DOHH2 (cell line): ENCODE measurements at regions not wholly inside any gene's neighbourhood (a gene's known extent, or its start where the extent isn't known, plus 50 kb on each side); places are given as distances from the start of the nearest gene placed in this dataset.

ENCODE experiments used
- CTCF ChIP-seq: fragments of 200-600 bp; sonication (generic); IDR thresholded peaks from one replicate; pipeline ENCODE4 v1.5.1; 2014; ENCODE audit warnings: antibody characterized with exemption, mild to moderate bottlenecking, low read depth, low read length; ENCODE audit not compliant: poor library complexity, severe bottlenecking
- EZH2phosphoT487 ChIP-seq: fragments of 200-600 bp; sonication (generic); IDR thresholded peaks from 2 replicates; pipeline ENCODE4 v1.6.1; 2017; ENCODE audit warnings: borderline replicate concordance, mild to moderate bottlenecking, antibody characterized with exemption, low read length, moderate library complexity, mixed read lengths

- TF ChIP-seq CTCF (no peak), EZH2phosphoT487 (no peak)
Observed at GRCh38 chr2:160742667-160743066, 249.1 kb upstream of the RBMS1 start.
